GM12873 (cell line): ENCODE measurements at regions not wholly inside any gene's neighbourhood (a gene's known extent, or its start where the extent isn't known, plus 50 kb on each side); places are given as distances from the start of the nearest gene placed in this dataset.

Experiments used
- CTCF ChIP-seq: IDR thresholded peaks from 2 replicates; pipeline ENCODE4 v1.5.1; 2012; ENCODE audit warnings: low read depth, mild to moderate bottlenecking, moderate library complexity, low read length, control low read depth; ENCODE audit not compliant: insufficient read depth; ENCODE audit errors: missing control alignments

DNA sequence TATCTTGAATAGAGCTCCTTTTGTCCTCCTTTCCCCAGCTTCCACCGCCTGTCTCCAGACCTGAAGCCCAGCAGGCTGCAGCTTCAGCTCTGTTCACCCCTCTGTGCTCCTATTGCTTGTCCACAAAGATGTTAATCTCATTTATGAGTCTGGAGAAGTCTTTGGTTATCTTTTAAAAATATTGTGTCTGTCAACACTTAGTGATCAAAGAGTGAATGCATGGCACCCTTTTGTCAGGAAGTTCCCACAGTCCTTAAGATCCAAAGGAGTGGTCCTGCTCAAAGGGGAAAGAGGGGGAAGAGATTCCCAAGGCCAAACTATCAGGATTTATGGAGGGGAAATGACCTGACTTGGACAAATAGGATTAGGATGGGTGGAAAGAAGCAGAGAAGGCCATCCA is 118.9 kb downstream of the ACAA2 start:
- no peak for TF ChIP-seq CTCF

- no peak for TF ChIP-seq CTCF
These were observed 119.7 kb downstream of the ACAA2 start for GRCh38 chr18:49693717-49694005.

GRCh38 chr18:49692906-49693716 is 120.2 kb downstream of the ACAA2 start:
- no peak for TF ChIP-seq CTCF

DNA sequence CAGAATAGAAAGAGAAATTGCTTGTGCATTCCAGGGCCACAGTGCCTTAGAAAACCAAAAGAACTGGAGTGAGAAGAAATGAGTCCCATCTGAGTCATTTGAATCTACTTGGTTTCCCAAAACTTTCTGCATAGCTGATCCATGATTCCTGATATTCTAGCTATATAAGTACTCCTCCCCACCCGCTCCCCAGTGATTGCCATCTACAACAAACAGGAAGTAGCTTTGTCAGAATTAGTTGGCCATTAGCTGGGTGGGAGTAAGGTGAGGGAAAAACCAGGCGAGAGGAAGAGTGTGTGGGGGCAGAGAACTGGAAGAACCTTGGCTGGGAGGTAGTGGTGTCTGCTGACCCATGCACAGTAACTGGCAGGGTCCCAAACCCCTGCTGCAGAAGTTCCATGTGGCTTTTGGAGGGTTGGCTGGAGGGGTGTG is 122.1 kb downstream of the ACAA2 start:
- no peak for TF ChIP-seq CTCF

GRCh38 chr18:49690312-49690711 is 123.0 kb downstream of the ACAA2 start:
- TF ChIP-seq CTCF, result no peak

DNA sequence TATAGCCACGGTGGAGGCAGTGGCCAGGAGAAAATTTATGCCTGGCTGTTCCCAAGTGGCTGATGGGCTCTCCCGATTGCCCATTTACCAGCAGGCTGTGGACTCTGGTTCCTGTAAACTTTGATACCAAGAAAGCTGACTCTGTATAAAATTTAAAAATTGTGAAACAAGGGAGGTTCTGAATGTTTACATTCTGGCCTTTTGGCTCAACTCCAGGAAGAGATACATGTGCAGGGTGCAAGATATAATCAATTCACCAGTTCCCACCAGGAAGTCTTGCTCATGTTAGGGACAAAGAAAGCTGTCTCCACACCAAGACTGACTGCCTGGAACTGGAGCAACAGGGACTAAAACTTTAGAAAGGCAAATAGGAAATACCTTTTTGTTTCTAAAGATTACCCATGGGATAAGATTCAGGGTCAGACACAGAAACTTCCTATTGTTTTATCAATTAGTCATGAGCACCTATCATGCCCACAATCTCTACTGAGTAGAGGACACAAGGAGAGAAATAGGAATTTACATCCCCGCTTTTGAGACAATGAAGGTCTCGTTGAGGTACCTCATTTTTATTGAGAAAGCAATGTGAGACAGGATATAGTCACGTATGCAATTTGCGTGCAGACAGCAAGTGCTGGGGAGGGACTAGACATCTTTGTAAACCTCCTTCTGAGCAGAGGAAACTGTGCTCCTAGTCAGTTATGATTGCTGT is 123.5 kb downstream of the LIPG start:
- TF ChIP-seq CTCF, result no peak

DNA sequence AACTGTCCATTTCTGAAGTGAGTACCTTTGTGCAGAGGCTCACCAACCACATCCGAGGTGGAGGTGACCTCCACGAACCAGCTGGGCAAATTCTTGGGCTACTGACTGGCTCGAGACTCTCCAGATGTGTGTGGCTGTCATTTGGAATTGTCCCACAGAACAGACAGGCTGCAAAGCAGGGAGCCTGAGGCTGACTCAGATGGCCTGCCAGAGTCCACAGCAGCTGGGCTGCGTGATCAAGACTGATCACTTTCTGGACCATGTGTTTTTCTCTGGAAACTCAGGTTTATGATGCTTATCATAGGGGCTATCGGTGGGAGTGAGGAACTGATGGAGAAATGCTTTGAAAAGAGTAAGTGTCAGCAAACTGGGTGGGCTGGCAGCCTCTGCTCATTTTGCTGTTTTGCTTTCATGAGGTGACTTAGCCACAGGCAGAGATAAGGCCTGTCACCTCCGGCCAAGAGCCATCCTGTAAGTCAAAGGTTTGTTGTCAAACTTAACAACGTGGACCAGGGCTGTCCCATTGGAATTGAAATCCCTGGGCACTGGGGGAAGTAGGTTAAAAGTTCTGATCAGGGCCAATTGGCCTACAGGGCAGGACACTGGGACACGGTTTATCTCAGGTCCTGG is 120.4 kb downstream of the LIPG start:
- TF ChIP-seq CTCF, result no peak
